ENCODE measurements at regions not wholly inside any gene's neighbourhood (a gene's known extent, or its start where the extent isn't known, plus 50 kb on each side); places are given as distances from the start of the nearest gene placed in this dataset.

GRCh38 chr20:55360895-55361294 lies 644.4 kb downstream of the CBLN4 start:
- no peak for DNase-seq (ENCODE audit: low spot score)
- Histone ChIP-seq H3K36me3 (replicated peaks; ENCODE audit: insufficient read depth, low read depth) (no peaks in the 10 kb centered on the region), H3K9me2 (replicated peaks; ENCODE audit: insufficient read depth) (no peaks in the 10 kb centered on the region), H3K4me3 (no peak overlapping the region), H3K27ac (no peak overlapping the region), H3K4me2 (no peak overlapping the region), H3K4me1 (ENCODE audit: insufficient read depth) (no peaks in the 10 kb centered on the region), H4K20me1 (ENCODE audit: insufficient read depth, poor library complexity, severe bottlenecking) (no peaks in the 10 kb centered on the region), H3K9me3 (ENCODE audit: low read depth) (no peaks in the 10 kb centered on the region), H3K27me3 (no peaks in the 10 kb centered on the region), H2AFZ (no peak overlapping the region), H3K79me2 (no peaks in the 10 kb centered on the region)
- WGBS (ENCODE audit: low lambda C conversion rate, missing lambda C conversion rate): 94% methylated on average over 1 of the region's 1 CpG
- TF ChIP-seq EZH2 (IDR thresholded peaks at IDR 0.05; ENCODE audit: borderline replicate concordance): no peak
- no peak for TF ChIP-seq EZH2phosphoT487 (IDR thresholded peaks at IDR 0.05; ENCODE audit: low read depth, severe bottlenecking, unreplicated experiment)
- TF ChIP-seq CTCF (IDR thresholded peaks at IDR 0.05; ENCODE audit: poor library complexity): no peak

GRCh38 chr20:55354720-55355119 lies 650.6 kb downstream of the CBLN4 start:
- H3K4me1 ChIP-seq (ENCODE audit: insufficient read depth): no peaks in the 10 kb centered on the region
- H3K27ac ChIP-seq: no peak overlapping the region
- no peaks in the 10 kb centered on the region for H3K9me3 ChIP-seq (ENCODE audit: low read depth)
- H3K4me2 ChIP-seq: no peak overlapping the region
- no peaks in the 10 kb centered on the region for H4K20me1 ChIP-seq (ENCODE audit: insufficient read depth, poor library complexity, severe bottlenecking)
- H3K4me3 ChIP-seq: no peak overlapping the region
- no peaks in the 10 kb centered on the region for H3K27me3 ChIP-seq
- no peak for DNase-seq (ENCODE audit: low spot score)
- no peak overlapping the region for H2AFZ ChIP-seq
- H3K36me3 ChIP-seq (replicated peaks; ENCODE audit: insufficient read depth, low read depth): no peaks in the 10 kb centered on the region
- whole genome bisulfite sequencing (ENCODE audit: low lambda C conversion rate, missing lambda C conversion rate): 36% methylated on average over 3 of the region's 3 CpGs
- no peaks in the 10 kb centered on the region for H3K9me2 ChIP-seq (replicated peaks; ENCODE audit: insufficient read depth)
- TF ChIP-seq CTCF (IDR thresholded peaks at IDR 0.05; ENCODE audit: poor library complexity) (no peak), EZH2 (IDR thresholded peaks at IDR 0.05; ENCODE audit: borderline replicate concordance) (no peak), EZH2phosphoT487 (IDR thresholded peaks at IDR 0.05; ENCODE audit: low read depth, severe bottlenecking, unreplicated experiment) (no peak)
- no peaks in the 10 kb centered on the region for H3K79me2 ChIP-seq

GRCh38 chr20:55353206-55353605 lies 652.1 kb downstream of the CBLN4 start:
- TF ChIP-seq CTCF (IDR thresholded peaks at IDR 0.05; ENCODE audit: poor library complexity): no peak
- TF ChIP-seq EZH2 (IDR thresholded peaks at IDR 0.05; ENCODE audit: borderline replicate concordance): no peak
- TF ChIP-seq EZH2phosphoT487 (IDR thresholded peaks at IDR 0.05; ENCODE audit: low read depth, severe bottlenecking, unreplicated experiment): no peak

GRCh38 chr20:55348223-55348622 lies 657.1 kb downstream of the CBLN4 start:
- Histone ChIP-seq H3K9me3 (ENCODE audit: low read depth) (no peaks in the 10 kb centered on the region), H3K9me2 (replicated peaks; ENCODE audit: insufficient read depth) (no peaks in the 10 kb centered on the region), H2AFZ (no peak overlapping the region), H3K79me2 (no peaks in the 10 kb centered on the region), H3K4me3 (no peak overlapping the region), H3K36me3 (replicated peaks; ENCODE audit: insufficient read depth, low read depth) (no peaks in the 10 kb centered on the region), H4K20me1 (ENCODE audit: insufficient read depth, poor library complexity, severe bottlenecking) (no peaks in the 10 kb centered on the region), H3K4me1 (ENCODE audit: insufficient read depth) (no peaks in the 10 kb centered on the region), H3K4me2 (no peak overlapping the region), H3K27me3 (no peaks in the 10 kb centered on the region), H3K27ac (no peak overlapping the region)
- no peak for TF ChIP-seq CTCF (IDR thresholded peaks at IDR 0.05; ENCODE audit: poor library complexity)
- no peak for TF ChIP-seq EZH2phosphoT487 (IDR thresholded peaks at IDR 0.05; ENCODE audit: low read depth, severe bottlenecking, unreplicated experiment)
- no peak for TF ChIP-seq EZH2 (IDR thresholded peaks at IDR 0.05; ENCODE audit: borderline replicate concordance)
- 70% methylated on average over 5 of the region's 5 CpGs for WGBS (ENCODE audit: low lambda C conversion rate, missing lambda C conversion rate)
- no peak for DNase-seq (ENCODE audit: low spot score)

More at GRCh38 chr20:55353206-55353605, 652.1 kb downstream of the CBLN4 start:
- no peak for DNase-seq (ENCODE audit: low spot score)
- Histone ChIP-seq H3K27ac (no peak overlapping the region), H3K4me3 (no peak overlapping the region), H3K4me2 (no peak overlapping the region), H2AFZ (no peak overlapping the region), H3K36me3 (replicated peaks; ENCODE audit: insufficient read depth, low read depth) (no peaks in the 10 kb centered on the region), H3K27me3 (no peaks in the 10 kb centered on the region), H4K20me1 (ENCODE audit: insufficient read depth, poor library complexity, severe bottlenecking) (no peaks in the 10 kb centered on the region), H3K9me3 (ENCODE audit: low read depth) (no peaks in the 10 kb centered on the region), H3K79me2 (no peaks in the 10 kb centered on the region), H3K9me2 (replicated peaks; ENCODE audit: insufficient read depth) (no peaks in the 10 kb centered on the region), H3K4me1 (ENCODE audit: insufficient read depth) (no peaks in the 10 kb centered on the region)
- 70% methylated on average over 1 of the region's 1 CpG for WGBS (ENCODE audit: low lambda C conversion rate, missing lambda C conversion rate)
